DMS153 (cell line): ENCODE measurements at regions not wholly inside any gene's neighbourhood (a gene's known extent, or its start where the extent isn't known, plus 50 kb on each side); places are given as distances from the start of the nearest gene placed in this dataset.
"Not testable (repeated sequence)": the region's sequence is repeated elsewhere in the genome, so short reads cannot be mapped to it uniquely, and the experiment has no call there.

Source experiments
- DNase-seq: peaks from one replicate; lab custom pipeline; 2025; lab: John Stamatoyannopoulos, UW

DNA sequence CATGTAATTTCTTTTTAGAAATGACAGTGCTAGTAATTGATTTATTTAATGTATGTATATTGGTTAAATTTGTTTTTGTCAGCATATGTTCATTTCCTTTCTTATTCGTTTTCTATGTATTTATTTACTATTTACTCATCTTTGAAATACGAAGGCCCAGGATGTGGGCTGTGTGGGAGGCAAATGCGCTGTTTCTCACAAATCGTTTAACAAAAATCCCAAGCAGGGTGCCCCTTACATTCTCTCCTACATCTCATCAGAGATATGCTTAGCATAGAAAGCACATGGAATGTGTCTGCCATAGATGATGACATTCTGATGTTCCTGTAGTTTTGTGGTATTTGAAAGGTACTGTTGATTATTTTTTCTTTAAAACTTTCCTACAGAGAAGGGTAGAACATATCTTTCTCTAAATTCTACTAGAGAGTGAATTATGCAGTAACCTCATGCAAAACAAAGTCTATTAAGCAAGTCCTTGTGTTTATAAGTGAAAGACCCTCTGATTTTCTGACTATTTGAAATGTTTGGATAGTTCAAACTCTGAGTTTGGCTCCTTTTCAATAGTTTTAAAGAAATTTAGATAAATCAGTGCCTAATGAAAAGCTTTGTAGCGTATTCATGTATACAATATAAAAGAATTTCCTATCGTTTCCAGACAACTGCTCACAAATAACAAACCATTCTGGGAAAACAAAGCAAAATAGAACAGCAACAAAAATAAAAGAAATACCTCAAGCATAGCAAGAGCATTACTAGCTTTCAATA lies 111.1 kb upstream of the VGLL3 start:
- DNase-seq, result no peak

DNA sequence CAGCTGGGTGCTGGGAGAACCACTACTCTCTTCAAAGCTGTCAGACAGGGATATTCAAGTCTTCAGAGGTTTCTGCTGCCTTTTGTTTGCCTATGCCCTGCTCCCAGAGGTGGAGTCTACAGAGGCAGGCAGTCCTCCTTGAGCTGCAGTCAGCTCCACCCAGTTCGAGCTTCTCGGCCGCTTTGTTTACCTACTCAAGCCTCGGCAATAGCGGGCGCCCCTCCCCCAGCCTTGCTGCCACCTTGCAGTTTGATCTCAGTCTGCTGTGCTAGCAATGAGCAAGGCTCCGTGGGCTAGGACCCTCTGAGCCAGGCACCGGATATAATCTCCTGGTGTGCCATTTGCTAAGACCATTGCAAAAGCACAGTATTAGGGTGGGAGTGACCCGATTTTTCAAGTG lies 106.8 kb upstream of the VGLL3 start:
- DNase-seq, result not testable (repeated sequence)

DNA sequence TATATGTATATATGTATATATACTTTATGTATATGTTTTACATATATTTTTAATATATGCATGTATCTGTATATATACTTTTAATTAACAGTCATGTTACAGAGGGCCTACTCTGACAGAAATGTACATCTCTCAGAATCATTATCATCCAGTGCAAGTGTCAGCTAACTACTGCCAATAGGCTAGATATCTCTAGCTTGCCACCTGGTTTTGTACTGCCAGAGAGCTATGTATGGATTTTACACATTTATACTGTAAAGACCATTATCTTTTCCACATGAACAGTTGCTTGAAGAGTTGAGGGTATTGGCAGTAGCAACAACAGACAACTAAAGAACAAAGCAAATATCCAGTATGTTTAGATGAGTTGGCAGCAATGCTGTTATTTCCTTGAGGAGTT lies 99.7 kb upstream of the VGLL3 start:
- no peak for DNase-seq

DNA sequence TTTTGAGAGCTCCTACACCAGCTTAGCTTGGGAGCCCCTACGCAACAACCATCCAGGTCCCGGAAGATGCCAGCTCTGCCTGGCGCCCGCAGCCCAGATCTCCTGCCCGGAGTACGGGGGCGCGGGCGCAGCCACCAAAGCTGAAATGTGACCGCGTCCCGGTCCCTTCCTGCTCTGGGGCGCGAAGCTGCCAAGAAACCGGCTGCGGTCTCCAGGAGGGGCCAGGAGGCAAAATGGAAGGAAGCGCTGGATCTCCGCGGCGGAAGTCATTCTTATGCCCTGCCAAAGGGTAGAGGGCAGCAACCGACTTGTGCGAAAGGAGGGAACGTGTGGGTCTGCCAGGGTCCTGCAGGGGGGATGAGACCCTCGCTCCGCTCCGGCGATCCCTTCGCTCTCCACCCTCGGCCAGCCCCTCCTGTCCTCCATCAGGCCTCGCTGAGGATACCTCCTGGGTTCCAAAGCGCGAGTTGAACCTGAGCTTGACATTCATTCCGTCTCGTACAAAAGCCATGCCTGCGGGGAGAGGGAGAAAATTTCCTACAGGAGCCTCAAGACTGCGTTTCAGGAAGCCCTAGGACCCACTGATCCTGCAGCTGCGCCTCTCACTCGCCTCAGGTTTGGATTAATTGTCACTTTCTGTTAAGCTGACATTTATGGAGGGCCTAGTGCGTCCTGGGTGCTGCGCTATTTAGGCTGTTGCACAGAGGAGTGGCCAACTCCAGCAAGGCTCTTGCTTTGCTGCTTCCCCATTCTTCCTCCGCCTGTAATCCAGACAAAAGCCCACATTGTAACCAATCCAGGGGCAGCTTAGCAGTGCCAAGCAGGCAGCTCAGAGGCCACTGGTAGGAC lies 98.3 kb upstream of the VGLL3 start:
- DNase-seq, result peak; percentile 64

DNA sequence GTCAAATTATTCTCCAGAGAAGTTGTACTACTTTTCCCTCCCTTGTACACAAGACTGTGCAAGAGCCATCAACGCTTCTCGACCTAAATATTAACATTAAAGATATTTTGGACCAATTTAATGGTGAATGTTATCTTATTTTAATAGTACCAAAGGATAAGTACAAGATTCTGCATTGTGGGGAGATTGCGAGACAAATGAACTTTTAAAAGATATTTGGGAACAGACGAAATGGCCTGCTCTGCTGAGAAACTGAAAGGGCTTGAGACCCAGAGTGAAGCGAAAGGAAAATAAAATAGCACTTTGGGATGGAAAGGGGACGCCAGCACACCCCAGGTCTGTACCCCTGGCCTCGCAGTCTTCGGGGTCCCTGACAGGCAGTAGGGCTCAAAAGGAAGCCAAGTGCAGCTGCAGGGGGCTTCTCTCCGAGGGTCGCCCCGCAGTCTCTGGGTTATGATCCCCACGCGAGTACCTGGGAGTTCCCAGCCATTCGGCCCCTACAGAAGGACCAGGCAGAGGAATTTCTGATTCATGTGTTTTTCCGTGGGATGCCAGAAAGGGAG lies 97.6 kb upstream of the VGLL3 start:
- DNase-seq, result no peak

DNA sequence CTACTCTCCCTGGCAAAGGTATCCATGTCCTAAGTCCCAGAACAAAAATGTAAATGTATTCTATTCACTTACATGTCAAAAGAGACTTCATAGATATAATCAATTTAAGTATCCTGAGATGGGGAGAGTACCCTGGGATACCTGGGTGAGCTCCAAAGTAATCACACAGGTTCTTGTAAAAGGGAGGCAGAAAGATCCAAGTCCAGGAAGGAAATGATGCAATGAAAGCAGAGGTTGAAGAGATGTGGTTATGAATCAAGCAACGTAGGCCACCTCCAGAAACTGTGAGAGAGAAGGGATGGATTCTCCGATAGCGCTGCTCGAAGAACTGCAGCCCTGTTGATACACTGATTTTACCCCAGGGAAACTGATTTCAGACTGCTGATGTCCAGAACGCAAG lies 93.9 kb upstream of the VGLL3 start:
- DNase-seq, result no peak

DNA sequence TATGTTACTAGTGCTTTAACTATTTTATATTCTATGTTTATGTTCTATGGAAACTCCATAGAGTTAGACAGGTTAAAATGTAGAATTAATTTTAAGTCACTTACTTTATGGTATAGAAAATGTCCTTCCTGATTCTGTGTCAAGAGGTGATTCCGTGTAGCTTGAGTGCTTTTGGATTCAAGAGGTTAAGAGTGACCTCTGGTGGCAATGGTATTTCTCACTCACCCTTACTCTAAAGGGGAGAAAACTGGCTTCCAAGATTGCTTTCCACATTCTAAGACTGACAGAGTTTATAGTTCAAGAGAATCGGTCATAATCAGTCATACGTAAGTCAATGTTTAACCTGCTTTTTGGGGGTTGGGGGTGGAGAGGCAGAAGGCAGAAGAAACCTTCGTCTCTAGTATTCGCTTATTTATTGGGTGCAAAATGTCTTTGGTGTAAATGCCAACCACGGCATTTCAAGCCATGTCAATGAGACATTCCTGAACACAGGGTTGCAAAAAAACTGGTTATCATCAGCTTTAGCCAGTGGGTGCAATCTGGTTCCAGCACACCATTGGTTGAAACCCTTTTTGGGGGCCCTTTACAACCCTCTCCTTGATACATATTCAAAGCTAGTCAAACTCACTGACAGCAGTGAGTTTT lies 92.0 kb upstream of the VGLL3 start:
- DNase-seq, result peak; percentile 19

DNA sequence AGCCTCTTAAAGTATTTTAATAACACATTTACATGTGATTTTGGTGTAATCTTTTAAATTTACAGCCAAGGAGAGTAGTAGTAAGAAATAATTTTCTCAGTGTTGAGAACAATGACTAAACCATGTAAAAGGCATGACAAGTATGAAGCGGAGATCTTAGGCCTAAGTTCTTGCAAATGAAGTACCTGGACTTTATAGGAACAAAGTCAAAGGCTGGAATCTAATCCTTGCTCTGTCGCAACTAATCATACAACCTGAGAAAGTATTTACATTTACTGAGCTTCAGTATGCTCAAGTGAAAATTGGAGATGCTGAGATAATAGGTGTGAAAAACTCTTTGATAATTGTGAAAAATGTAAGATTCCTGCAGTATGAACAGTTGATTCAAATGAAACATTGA lies 86.4 kb upstream of the VGLL3 start:
- no peak for DNase-seq

DNA sequence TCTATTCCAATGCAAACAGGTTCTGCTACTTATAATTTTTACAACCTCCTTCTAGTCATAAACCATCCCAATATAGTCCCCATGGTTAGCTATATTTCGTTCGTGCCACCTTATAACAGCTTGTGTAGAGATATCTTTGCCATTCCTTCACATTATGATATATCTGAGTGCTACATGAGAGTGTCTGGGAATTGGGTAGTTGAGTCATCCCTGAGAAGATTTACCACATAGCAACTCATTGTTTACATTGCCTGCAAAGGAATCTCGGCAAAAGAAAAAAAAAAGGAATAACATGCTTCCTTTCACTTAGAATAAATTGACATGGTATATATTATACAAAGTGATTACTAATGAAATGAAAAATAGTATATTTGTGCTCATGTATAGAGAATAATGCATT lies 86.0 kb upstream of the VGLL3 start:
- DNase-seq, result no peak

DNA sequence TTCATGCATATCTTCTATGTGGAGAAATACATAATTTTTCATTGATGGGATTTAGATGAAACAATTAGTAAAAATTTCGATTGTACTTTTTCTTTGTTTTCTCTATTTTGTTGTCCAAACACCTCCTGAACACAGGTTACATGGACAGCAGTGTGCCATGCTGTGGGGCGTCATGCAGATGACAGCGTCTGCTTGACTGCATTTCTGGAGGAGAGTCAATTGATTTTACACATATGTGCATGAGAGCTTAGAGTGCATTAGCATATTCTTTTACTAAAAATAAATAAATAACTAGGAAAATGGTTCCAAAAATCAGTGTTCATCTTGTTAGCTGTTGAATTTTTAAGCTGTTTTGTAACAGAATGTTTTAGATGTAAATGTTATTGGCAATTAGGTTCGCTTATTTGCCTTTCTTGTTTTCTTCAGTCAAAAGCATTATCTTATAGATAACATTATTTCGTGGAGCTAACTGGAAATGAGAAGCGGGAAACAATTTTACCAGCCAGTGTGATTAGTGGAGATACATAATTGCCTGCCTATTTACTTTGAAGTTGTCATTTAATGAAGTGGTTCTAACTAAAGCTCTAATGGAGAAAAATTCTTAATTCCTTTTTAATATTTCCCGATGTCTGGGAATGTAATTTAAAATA lies 82.7 kb upstream of the VGLL3 start:
- no peak for DNase-seq

DNA sequence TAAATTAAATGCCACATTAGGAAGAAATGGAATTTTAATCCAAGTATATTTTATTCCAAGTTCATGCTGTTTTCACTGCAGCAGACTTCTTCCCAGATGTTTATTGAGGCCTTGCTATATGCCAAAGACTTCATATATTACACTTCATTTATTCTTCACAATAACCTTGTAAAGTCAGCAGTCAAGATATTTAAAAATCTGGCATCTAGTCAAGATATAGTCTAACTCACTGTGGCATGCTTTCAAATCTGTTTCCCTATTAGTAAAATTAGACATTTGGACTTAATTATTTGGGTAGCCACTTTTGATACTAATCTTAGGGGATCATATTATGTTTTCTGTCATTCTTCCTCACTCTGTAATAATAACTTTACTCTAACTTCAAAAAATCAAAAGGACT lies 81.5 kb upstream of the VGLL3 start:
- DNase-seq, result no peak

DNA sequence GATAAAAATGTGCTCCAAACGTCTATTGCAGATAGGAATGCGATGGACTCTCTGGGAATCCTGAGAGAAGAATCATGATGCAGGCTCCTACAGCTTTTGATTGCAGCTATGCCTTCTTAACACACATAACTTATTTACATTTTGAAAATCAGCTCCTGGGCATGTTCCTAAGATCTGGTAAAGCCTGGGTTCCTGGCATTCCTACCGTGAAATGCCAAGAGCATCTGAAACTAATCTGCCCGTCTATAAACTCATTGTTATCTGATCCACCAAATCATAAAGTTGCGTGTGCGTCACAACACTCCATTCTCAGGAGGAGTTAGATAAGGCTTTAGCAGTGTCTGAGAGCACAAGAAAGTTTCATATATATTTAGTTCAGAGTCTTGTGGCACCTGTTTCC lies 79.0 kb upstream of the VGLL3 start:
- DNase-seq, result no peak

DNA sequence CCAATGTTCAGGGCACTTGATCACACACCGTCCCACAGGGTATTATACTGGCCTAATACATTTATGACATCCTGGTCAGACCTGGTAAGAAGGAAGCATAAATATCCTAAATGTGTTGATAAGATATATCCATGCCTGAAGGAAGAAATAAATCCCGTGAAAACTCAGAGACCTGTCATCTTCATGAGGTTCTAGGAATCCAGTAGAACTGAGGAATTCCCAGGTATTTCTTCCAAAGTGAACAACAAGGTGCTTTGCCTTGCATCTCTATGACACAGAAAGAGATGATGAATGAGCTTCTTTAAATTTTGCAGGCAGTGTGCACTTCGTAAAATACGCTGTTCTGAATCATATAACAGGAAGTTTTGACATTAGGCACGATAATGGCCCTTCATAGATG lies 78.1 kb upstream of the VGLL3 start:
- no peak for DNase-seq

DNA sequence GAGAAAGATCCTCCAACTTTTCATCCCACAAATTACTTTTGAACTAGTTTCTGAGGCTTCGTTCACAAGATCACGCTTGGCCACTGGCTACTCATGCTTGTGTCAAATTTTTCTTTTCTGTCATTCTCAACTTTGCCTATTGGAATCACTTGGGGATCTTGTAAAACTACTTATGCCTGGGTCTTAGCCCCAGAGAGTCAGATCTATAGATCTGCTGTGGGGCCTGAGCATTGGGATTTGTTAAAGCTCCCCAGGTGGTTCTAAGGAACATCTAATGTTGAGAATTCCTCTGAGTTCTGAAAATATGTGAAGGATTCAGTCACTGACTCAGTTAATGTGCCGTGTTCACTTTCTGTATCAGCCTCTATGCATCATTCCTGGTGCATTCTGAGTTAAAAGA lies 71.7 kb upstream of the VGLL3 start:
- DNase-seq, result no peak

DNA sequence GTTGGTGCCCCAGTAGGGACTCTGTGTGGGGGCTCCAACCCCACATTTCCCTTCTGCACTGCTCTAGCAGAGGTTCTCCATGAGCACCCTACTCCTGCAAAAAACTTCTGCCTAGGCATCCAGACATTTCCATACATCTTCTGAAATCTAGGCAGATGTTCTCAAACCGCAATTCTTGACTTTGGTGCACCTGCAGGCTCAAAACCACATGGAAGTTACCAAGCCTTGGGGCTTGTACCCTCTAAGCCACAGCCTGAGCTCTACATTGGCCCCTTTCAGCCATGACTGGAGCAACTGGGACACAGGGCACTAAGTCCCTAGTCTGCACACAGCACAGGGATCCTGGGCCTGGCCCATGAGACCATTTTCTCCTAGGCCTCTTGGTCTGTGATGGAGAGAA lies 66.5 kb upstream of the VGLL3 start:
- DNase-seq, result no peak

DNA sequence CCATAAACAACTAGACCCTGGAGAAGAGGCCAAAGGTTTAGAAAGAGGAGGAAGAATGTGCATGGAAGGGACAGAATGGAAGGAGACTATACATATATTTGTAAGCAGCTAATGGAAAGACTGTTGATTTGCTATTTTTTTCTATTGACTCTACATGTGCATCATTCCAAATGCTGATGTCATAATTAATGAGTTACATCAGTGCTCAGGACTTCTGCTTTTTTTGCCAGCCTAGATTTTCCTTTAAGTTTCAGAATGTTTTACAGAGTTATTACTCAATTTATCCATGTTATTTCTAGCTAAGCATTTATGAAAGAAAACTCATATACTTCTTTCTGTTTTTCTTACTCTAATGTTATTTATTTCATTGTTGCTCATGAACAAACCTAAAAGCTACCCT lies 62.6 kb upstream of the VGLL3 start:
- no peak for DNase-seq

DNA sequence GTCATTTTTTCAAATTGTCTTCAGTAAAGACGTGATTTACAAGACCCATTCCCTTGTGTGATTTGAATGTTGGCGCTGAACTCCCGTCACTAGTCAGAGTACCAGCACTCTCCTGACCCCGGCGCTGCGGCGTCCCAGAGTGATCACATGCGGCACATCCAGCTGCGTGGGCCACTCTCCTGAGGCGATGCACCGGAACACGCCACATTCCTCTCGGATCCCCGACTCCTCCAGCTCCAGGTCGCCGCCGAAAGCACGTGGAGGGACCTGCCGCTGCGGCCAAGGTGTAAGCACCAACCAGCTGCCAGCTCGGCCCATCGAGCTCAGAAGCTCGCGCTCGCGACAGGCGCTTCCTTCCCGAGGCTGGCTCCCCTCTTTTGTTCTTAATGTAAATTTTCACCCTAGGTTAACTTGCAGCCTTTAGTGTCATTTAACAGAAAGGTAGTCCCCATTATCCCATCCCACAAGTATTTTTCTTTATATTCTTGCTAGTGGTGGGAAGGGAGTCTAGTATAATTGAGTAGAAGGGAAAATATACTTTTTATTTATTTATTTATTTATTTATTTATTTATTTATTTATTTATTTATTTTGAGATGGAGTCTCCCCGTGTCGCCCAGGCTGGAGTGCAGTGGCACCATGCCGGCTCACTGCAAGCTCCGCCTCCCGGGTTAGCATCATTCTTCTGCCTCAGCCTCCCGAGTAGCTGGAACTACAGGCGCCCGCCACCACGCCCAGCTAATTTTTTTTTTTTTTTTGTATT lies 61.7 kb upstream of the VGLL3 start:
- DNase-seq, result no peak

DNA sequence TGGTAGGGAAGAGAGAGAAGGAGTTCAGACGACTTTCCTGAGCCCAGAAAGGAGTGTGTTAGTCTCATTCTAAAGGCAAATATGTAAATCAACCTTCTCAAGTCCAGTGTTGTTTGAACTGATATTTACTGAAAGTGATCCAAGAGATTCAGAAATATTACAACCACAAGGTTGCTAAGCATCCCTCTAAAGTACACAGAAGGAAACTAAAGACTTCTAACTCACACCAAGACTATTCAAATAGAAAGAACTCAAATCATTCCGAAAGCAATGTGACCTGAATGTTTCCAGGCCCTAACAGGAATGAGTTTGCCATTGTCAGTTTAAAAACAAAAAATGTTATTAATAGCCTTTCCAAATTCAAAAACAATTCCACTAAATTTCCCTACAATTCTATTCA lies 56.9 kb upstream of the VGLL3 start:
- DNase-seq, result no peak

DNA sequence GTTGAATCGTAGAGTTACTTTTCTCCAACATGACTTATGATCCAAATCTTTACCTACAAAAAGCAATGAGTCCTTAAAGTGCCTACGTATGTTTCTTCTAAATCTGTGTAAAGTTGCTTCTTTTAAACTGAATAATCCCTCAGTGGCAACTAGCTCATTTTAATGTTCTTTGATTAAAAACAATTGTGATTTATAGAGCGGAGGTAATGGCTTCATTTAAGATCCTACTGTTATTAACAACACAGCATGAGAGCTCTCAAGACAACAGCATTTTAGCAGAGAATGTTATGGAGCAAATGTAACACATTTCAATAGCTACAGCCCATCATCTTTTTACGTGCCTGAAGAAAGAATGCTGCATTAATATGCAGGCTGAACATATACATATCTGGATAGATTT lies 55.3 kb upstream of the VGLL3 start:
- DNase-seq, result no peak

DNA sequence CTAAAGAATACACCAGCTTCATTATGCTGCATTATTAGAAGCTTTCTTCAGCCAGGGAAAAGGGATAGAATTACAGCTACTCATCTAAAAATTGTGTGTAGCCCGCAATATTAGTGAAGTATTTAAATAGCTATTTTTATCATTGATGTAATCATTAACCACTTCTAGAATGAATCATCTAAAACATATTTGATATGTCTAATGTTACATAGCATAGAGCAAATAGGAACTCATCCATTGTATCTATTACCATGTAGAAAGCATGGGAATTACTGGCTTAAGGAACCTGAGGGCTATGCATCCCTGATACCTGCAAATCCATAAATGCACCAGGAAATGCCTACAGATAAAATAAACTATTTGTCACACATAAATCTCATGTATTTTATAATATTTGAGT lies 54.5 kb upstream of the VGLL3 start:
- DNase-seq, result no peak

DNA sequence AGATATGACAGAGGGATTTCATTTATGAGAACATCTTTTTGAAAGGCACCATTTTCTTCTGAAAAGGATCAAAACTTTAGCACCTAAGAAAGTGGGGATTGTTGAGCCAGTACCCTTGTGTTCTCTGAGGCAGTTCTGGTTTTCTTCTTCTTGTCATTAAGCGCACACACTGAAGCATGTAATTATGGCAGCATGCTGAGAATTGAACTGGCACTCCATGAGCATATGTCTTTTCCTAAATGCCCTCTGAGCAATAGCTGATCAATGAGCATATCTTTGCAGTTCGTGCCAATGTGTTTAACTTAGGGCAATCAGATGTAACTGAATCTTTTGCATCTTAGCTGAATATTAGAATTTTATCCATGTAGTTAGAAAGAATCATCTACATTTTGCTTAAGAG lies 53.9 kb upstream of the VGLL3 start:
- no peak for DNase-seq

DNA sequence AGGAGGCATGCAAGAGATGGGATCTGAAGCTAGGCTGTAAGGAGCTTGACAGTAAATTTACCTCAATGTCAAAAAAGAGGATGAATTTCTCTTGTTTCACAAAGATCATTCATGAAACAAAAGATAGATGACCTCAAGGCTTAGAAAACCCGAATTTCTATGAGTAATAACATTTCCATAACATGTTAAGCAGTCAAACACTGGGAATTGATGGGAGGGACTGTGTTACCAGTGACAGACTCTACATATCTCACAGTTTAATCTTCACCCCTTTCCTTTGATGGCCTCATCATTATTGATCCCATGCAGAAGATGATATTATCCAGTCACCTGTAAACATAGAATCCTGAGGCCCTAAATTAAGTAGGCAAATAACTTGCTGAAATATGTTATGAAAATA lies 53.5 kb upstream of the VGLL3 start:
- DNase-seq, result no peak
